Islet precursor cell (in vitro differentiated cells): ENCODE measurements at regions not wholly inside any gene's neighbourhood (a gene's known extent, or its start where the extent isn't known, plus 50 kb on each side); places are given as distances from the start of the nearest gene placed in this dataset.
"Not testable (repeated sequence)": the region's sequence is repeated elsewhere in the genome, so short reads cannot be mapped to it uniquely, and the experiment has no call there.

Experiments used
- DNase-seq: peaks from one replicate; pipeline ENCODE4 v3.0.0-alpha.2; 2018

GRCh38 chr4:3936184-3936583 is 170.0 kb downstream of the ADRA2C start:
- DNase-seq: no peak

- DNase-seq: not testable (repeated sequence)
Observed at GRCh38 chr4:3937849-3938562, 171.8 kb downstream of the ADRA2C start.

- DNase-seq: not testable (repeated sequence)
Observed at GRCh38 chr4:3938676-3939075, 172.5 kb downstream of the ADRA2C start.

- peak; percentile 71 for DNase-seq
Observed at GRCh38 chr4:3939954-3940591, 173.9 kb downstream of the ADRA2C start.

- DNase-seq: not testable (repeated sequence)
Observed at GRCh38 chr4:3941735-3942522, 175.7 kb downstream of the ADRA2C start.

GRCh38 chr4:3942569-3942971 is 176.4 kb downstream of the ADRA2C start:
- DNase-seq: peak; percentile 80

GRCh38 chr4:3943051-3943450 is 176.9 kb downstream of the ADRA2C start:
- not testable (repeated sequence) for DNase-seq

GRCh38 chr4:3945511-3946290 is 179.5 kb downstream of the ADRA2C start:
- no peak for DNase-seq

GRCh38 chr4:3946553-3946952 is 180.4 kb downstream of the ADRA2C start:
- not testable (repeated sequence) for DNase-seq

- DNase-seq: not testable (repeated sequence)
Observed at GRCh38 chr4:3947761-3948160, 181.6 kb downstream of the ADRA2C start.

GRCh38 chr4:3948210-3948609 is 182.0 kb downstream of the ADRA2C start:
- not testable (repeated sequence) for DNase-seq

GRCh38 chr4:3949916-3950315 is 183.7 kb downstream of the ADRA2C start:
- DNase-seq: peak; percentile 83

GRCh38 chr4:3952443-3953139 is 186.4 kb downstream of the ADRA2C start:
- not testable (repeated sequence) for DNase-seq

- DNase-seq: peak; percentile 69
Observed at GRCh38 chr4:3953140-3953489, 186.9 kb downstream of the ADRA2C start.

- DNase-seq: peak; percentile 89
Observed at GRCh38 chr4:3954540-3955320, 188.5 kb downstream of the ADRA2C start.

- peak; percentile 100 for DNase-seq
Observed at GRCh38 chr4:3955321-3956164, 189.4 kb downstream of the ADRA2C start.

GRCh38 chr4:3956165-3956867 is 190.1 kb downstream of the ADRA2C start:
- DNase-seq: not testable (repeated sequence)

GRCh38 chr4:3961091-3961672 is 195.0 kb downstream of the ADRA2C start:
- DNase-seq: not testable (repeated sequence)

- DNase-seq: not testable (repeated sequence)
Observed at GRCh38 chr4:3964572-3965278, 198.5 kb downstream of the ADRA2C start.
